Epithelial cell of esophagus (primary cell): ENCODE measurements at regions not wholly inside any gene's neighbourhood (a gene's known extent, or its start where the extent isn't known, plus 50 kb on each side); places are given as distances from the start of the nearest gene placed in this dataset.
A peak's percentile ranks its signal among the peaks of the same experiment; 100 is the strongest.

ENCODE experiments used
- DNase-seq: peaks from one replicate; pipeline ENCODE4 v3.0.0; 2010; ENCODE audit warnings: low read depth
- H3K4me3 ChIP-seq: 2 replicates; pipeline ENCODE4 v1.5.1; 2011; ENCODE audit warnings: mild to moderate bottlenecking, low read length, control low read depth
- TF ChIP-seq, protein P1 (sequence below): IDR thresholded peaks from 2 replicates; pipeline ENCODE4 v1.5.1; 2011; ENCODE audit warnings: low read depth, mild to moderate bottlenecking, low read length, control low read depth, inconsistent platforms; ENCODE audit not compliant: insufficient read depth; ENCODE audit errors: missing control alignments

DNA sequence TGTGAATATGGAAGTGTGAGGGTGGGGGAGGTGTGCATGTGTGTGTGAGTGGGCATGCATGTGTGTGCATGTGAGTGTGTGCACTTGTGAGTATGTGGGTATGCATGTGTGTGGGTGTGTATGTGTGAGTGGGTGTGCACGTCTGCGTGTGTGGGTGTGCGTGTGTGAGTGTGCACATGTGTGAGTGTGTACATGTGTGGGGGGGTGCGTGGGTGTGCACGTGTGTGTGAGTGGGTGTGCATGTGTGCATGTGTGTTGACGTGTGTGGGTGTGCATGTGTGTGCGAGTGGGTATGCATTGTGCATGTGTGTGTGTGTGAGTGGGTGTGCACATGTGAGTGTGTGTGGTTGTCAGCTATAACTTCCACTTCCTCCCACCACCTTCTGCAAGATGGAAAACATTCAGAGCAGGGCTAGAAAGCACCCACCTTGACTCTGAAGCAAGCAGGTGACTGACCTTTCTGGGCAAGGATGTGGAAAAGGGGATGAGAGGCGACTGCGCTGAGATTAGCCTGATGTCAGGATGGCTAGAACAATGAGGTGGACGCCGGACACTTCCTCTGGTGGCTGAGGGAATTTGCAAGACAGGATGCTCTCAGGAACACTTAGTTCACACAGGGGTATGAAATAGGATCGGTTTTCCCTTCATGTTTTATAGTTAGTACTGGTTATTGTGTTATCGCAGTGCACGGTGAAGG, 103.6 kb downstream of the ACKR3 start:
- H3K4me3 ChIP-seq = no peak overlapping the region
- no peak for DNase-seq
- TF ChIP-seq, protein P1, sequence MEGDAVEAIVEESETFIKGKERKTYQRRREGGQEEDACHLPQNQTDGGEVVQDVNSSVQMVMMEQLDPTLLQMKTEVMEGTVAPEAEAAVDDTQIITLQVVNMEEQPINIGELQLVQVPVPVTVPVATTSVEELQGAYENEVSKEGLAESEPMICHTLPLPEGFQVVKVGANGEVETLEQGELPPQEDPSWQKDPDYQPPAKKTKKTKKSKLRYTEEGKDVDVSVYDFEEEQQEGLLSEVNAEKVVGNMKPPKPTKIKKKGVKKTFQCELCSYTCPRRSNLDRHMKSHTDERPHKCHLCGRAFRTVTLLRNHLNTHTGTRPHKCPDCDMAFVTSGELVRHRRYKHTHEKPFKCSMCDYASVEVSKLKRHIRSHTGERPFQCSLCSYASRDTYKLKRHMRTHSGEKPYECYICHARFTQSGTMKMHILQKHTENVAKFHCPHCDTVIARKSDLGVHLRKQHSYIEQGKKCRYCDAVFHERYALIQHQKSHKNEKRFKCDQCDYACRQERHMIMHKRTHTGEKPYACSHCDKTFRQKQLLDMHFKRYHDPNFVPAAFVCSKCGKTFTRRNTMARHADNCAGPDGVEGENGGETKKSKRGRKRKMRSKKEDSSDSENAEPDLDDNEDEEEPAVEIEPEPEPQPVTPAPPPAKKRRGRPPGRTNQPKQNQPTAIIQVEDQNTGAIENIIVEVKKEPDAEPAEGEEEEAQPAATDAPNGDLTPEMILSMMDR = no peak

DNA sequence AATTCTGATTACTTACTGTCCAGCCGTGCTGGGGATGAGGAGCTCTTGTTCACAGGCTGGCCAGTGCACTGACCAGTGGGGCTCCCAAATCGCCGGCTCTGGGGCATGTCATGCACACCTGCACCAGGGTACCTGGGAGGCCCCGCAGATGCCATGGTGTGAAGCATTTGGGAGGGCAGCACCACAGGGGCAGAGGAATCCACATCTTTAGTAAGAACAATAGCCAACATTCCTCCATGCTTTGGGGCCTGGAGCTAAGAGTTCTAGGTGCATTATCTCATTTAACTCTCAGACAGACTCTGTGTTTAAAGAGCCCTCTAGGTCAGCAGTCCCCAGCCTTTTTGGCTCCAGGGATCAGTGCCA, 104.2 kb downstream of the ACKR3 start:
- H3K4me3 ChIP-seq = no peak overlapping the region
- no peak for DNase-seq
- TF ChIP-seq, protein P1 = no peak

DNA sequence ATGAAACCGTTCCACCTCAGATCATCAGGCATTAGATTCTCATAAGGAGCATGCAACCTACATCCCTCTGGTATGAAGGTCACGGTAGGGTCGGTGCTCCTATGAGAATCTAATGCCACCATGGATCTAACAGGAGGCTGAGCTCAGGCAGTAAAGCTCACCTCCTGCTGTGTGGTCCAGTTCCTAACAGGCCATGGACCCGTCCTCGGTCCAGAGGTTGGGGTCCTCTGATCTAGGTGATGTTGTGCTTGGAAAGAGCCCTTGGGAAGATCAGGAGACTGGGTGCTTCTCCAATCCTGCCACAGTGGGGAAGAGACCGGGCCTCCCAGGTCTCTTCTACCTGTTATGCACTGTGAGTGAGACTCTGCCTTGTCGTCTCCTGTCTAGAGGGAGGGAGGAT, 104.6 kb downstream of the ACKR3 start:
- TF ChIP-seq, protein P1 = no peak
- no peak for DNase-seq
- H3K4me3 ChIP-seq = no peak overlapping the region

DNA sequence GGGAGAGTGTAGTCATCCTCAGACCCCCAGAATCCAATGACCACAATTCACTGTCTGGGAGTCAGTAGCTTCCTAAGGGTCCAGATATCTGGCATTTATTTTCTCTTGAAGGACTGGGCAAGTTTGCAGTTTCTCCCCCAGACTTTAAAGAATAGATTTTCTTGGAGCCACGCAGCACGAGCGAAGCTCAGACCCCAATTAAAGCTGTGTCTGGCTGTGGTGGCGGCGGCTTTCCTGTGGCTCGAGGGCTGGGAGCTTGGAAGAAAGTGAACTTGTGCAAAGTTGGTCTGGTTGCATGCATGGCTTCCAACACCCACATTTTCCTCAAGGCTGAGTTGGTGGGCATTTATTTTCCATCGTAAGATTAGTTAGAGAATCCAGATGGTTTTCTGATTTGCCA, 105.0 kb downstream of the ACKR3 start:
- no peak overlapping the region for H3K4me3 ChIP-seq
- TF ChIP-seq, protein P1 = no peak
- DNase-seq = no peak

DNA sequence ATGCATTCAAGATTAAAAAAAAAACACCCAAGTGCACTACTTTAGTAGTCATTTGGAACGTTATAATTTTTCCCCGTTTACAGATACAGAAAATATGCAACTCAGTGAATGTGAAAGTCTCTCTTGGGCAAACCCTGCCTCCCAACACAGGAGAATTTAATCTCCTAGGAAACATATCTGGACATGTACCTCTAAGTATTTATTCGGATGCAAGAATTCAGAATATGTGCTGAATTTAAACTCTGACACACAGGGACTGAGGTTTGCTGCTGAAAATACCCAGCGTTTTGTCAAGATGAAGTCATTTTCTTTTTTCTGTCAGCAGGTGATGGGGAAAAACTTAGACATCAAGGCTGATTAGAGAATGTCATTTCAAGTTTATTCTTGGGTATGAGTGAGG, 105.4 kb downstream of the ACKR3 start:
- TF ChIP-seq, protein P1 = no peak
- H3K4me3 ChIP-seq = no peak overlapping the region
- DNase-seq = peak; percentile 82

DNA sequence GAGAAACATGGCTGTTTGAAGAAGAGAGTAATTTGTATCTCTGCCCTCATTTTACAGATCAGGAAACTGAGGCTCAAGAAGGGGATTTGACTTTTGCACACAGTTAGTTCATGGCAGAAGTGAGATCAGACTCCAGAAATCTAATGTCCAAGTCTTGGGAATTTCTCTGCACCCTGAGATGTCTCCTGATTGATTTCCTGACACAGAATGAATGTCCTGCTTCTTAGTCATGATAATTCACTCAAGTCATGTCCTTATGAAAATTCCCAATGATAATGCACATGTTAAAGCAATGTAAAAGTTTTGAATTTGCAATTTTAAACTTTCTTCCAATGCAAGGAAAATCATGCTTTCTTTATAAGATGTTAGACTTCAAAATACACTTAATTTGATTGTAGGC, 105.9 kb downstream of the ACKR3 start:
- TF ChIP-seq, protein P1 = no peak
- no peak overlapping the region for H3K4me3 ChIP-seq
- peak; percentile 26 for DNase-seq
